GM18858 (cell line): ENCODE measurements at regions not wholly inside any gene's neighbourhood (a gene's known extent, or its start where the extent isn't known, plus 50 kb on each side); places are given as distances from the start of the nearest gene placed in this dataset.
A peak's percentile ranks its signal among the peaks of the same experiment; 100 is the strongest.
"Not testable (repeated sequence)": the region's sequence is repeated elsewhere in the genome, so short reads cannot be mapped to it uniquely, and the experiment has no call there.

ENCODE experiments used
- ATAC-seq: cut with Tn5 transposase; IDR thresholded peaks from one replicate; pipeline ENCODE4 v1.9.1; 2021; ENCODE audit not compliant: unreplicated experiment

GRCh38 chr17:16888413-16889087 lies 83.4 kb downstream of the TNFRSF13B start:
- no peak for ATAC-seq

GRCh38 chr17:16887523-16888095 lies 84.3 kb downstream of the TNFRSF13B start:
- no peak for ATAC-seq

- peak; percentile 51 for ATAC-seq
Measured at GRCh38 chr17:16886655-16887322, 85.1 kb downstream of the TNFRSF13B start.

- not testable (repeated sequence) for ATAC-seq
Measured at GRCh38 chr17:16885204-16885603, 86.7 kb downstream of the TNFRSF13B start.

- ATAC-seq, result not testable (repeated sequence)
Measured at GRCh38 chr17:16882926-16883265, 89.0 kb downstream of the TNFRSF13B start.

- no peak for ATAC-seq
Measured at GRCh38 chr17:16882243-16882925, 89.5 kb downstream of the TNFRSF13B start.

- no peak for ATAC-seq
Measured at GRCh38 chr17:16881239-16881924, 90.5 kb downstream of the TNFRSF13B start.

- no peak for ATAC-seq
Measured at GRCh38 chr17:16880843-16881230, 91.1 kb downstream of the TNFRSF13B start.

- no peak for ATAC-seq
Measured at GRCh38 chr17:16880121-16880842, 91.6 kb downstream of the TNFRSF13B start.

- no peak for ATAC-seq
Measured at GRCh38 chr17:16879686-16880085, 92.2 kb downstream of the TNFRSF13B start.

GRCh38 chr17:16878606-16879005 lies 93.3 kb downstream of the TNFRSF13B start:
- ATAC-seq, result no peak

GRCh38 chr17:16878084-16878483 lies 93.8 kb downstream of the TNFRSF13B start:
- ATAC-seq, result no peak

GRCh38 chr17:16877099-16877498 lies 94.8 kb downstream of the TNFRSF13B start:
- no peak for ATAC-seq

GRCh38 chr17:16875662-16876061 lies 96.3 kb downstream of the TNFRSF13B start:
- no peak for ATAC-seq

GRCh38 chr17:16874216-16874615 lies 97.7 kb downstream of the TNFRSF13B start:
- not testable (repeated sequence) for ATAC-seq

- ATAC-seq, result no peak
Measured at GRCh38 chr17:16873174-16874035, 98.5 kb downstream of the TNFRSF13B start.

- no peak for ATAC-seq
Measured at GRCh38 chr17:16872351-16873173, 99.4 kb downstream of the TNFRSF13B start.

GRCh38 chr17:16871446-16872190 lies 100.3 kb downstream of the TNFRSF13B start:
- not testable (repeated sequence) for ATAC-seq
